ENCODE measurements at regions not wholly inside any gene's neighbourhood (a gene's known extent, or its start where the extent isn't known, plus 50 kb on each side); places are given as distances from the start of the nearest gene placed in this dataset.
A peak's percentile ranks its signal among the peaks of the same experiment; 100 is the strongest.

- DNase-seq: no peak
- TF ChIP-seq POLR2A (IDR thresholded peaks at IDR 0.05; ENCODE audit: low read length) (no peak), GATA1 (IDR thresholded peaks at IDR 0.05; ENCODE audit: low read depth, low read length) (no peak)
Observed at GRCh38 chr2:46850742-46851141, 64.9 kb downstream of the MCFD2 start.

- TF ChIP-seq GATA1 (IDR thresholded peaks at IDR 0.05; ENCODE audit: low read depth, low read length): no peak
- TF ChIP-seq POLR2A (IDR thresholded peaks at IDR 0.05; ENCODE audit: low read length): no peak
- peak; percentile 34 to 54 for DNase-seq
Observed at GRCh38 chr2:46849721-46850556, 65.7 kb downstream of the MCFD2 start.

- DNase-seq: no peak
- TF ChIP-seq GATA1 (IDR thresholded peaks at IDR 0.05; ENCODE audit: low read depth, low read length) (no peak), POLR2A (IDR thresholded peaks at IDR 0.05; ENCODE audit: low read length) (no peak)
Observed at GRCh38 chr2:46849046-46849715, 66.4 kb downstream of the MCFD2 start.

- no peak for DNase-seq
- TF ChIP-seq GATA1 (IDR thresholded peaks at IDR 0.05; ENCODE audit: low read depth, low read length): no peak
- TF ChIP-seq POLR2A (IDR thresholded peaks at IDR 0.05; ENCODE audit: low read length): no peak
Observed at GRCh38 chr2:46848447-46848846, 67.2 kb downstream of the MCFD2 start.

GRCh38 chr2:46847726-46848412, 67.7 kb downstream of the MCFD2 start:
- TF ChIP-seq POLR2A (IDR thresholded peaks at IDR 0.05; ENCODE audit: low read length) (no peak), GATA1 (IDR thresholded peaks at IDR 0.05; ENCODE audit: low read depth, low read length) (no peak)
- no peak for DNase-seq

- DNase-seq: no peak
- TF ChIP-seq GATA1 (IDR thresholded peaks at IDR 0.05; ENCODE audit: low read depth, low read length) (no peak), POLR2A (IDR thresholded peaks at IDR 0.05; ENCODE audit: low read length) (no peak)
Observed at GRCh38 chr2:46847185-46847710, 68.4 kb downstream of the MCFD2 start.

GRCh38 chr2:46846536-46846935, 69.1 kb downstream of the MCFD2 start:
- TF ChIP-seq GATA1 (IDR thresholded peaks at IDR 0.05; ENCODE audit: low read depth, low read length) (no peak), POLR2A (IDR thresholded peaks at IDR 0.05; ENCODE audit: low read length) (no peak)
- DNase-seq: no peak

GRCh38 chr2:46845542-46846486, 69.8 kb downstream of the MCFD2 start:
- no peak for DNase-seq
- TF ChIP-seq POLR2A (IDR thresholded peaks at IDR 0.05; ENCODE audit: low read length): no peak
- TF ChIP-seq GATA1 (IDR thresholded peaks at IDR 0.05; ENCODE audit: low read depth, low read length): no peak

GRCh38 chr2:46844443-46844842, 71.2 kb downstream of the MCFD2 start:
- no peak for DNase-seq
- TF ChIP-seq POLR2A (IDR thresholded peaks at IDR 0.05; ENCODE audit: low read length): no peak
- TF ChIP-seq GATA1 (IDR thresholded peaks at IDR 0.05; ENCODE audit: low read depth, low read length): no peak

- no peak for DNase-seq
- TF ChIP-seq POLR2A (IDR thresholded peaks at IDR 0.05; ENCODE audit: low read length) (no peak), GATA1 (IDR thresholded peaks at IDR 0.05; ENCODE audit: low read depth, low read length) (no peak)
Observed at GRCh38 chr2:46844034-46844433, 71.6 kb downstream of the MCFD2 start.

GRCh38 chr2:46843316-46843715, 72.3 kb downstream of the MCFD2 start:
- TF ChIP-seq GATA1 (IDR thresholded peaks at IDR 0.05; ENCODE audit: low read depth, low read length) (no peak), POLR2A (IDR thresholded peaks at IDR 0.05; ENCODE audit: low read length) (no peak)
- no peak for DNase-seq

GRCh38 chr2:46842876-46843275, 72.7 kb downstream of the MCFD2 start:
- no peak for TF ChIP-seq POLR2A (IDR thresholded peaks at IDR 0.05; ENCODE audit: low read length)
- TF ChIP-seq GATA1 (IDR thresholded peaks at IDR 0.05; ENCODE audit: low read depth, low read length): no peak
- no peak for DNase-seq

- no peak for DNase-seq
- TF ChIP-seq GATA1 (IDR thresholded peaks at IDR 0.05; ENCODE audit: low read depth, low read length): no peak
- no peak for TF ChIP-seq POLR2A (IDR thresholded peaks at IDR 0.05; ENCODE audit: low read length)
Observed at GRCh38 chr2:46841621-46842020, 74.0 kb downstream of the MCFD2 start.
